Fibroblast of lung (primary cell): ENCODE measurements at regions not wholly inside any gene's neighbourhood (a gene's known extent, or its start where the extent isn't known, plus 50 kb on each side); places are given as distances from the start of the nearest gene placed in this dataset.

Source experiments
- EZH2 ChIP-seq: IDR thresholded peaks from 2 replicates; pipeline ENCODE4 v1.5.1; 2012; ENCODE audit warnings: low read length, control low read depth, mild to moderate bottlenecking; ENCODE audit errors: missing control alignments
- TF ChIP-seq, protein P1 (sequence below), 2 donors: IDR thresholded peaks in 1 of 2; conservative IDR thresholded peaks in 1 of 2; 1 replicate in 1 of 2; 2 replicates in 1 of 2; pipeline ENCODE4 v1.5.1; 2011 to 2012; ENCODE audit warnings: low read length in 2 of 2, control low read depth in 1 of 2, inconsistent platforms in 1 of 2, low read depth in 1 of 2, mild to moderate bottlenecking in 1 of 2

DNA sequence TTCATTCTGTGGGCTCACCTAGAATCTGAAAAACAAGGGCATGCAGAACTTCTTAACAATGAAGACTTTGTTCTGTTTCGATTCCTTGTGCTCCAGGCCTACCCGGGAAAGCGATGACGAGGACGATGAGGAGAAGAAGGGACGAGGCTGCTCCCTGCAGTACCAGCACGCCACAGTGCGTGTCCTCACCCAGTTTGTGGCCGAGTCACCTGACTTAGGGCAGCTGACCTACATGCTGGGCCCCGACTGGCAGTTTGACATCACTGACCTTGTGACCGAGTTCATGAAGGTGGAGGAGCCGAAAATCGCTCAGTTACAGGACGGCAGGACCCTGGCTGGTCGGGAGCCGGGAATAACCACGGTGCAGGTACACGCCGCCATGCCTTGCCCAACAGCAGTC lies 585.4 kb downstream of the AACS start:
- TF ChIP-seq, protein P1, sequence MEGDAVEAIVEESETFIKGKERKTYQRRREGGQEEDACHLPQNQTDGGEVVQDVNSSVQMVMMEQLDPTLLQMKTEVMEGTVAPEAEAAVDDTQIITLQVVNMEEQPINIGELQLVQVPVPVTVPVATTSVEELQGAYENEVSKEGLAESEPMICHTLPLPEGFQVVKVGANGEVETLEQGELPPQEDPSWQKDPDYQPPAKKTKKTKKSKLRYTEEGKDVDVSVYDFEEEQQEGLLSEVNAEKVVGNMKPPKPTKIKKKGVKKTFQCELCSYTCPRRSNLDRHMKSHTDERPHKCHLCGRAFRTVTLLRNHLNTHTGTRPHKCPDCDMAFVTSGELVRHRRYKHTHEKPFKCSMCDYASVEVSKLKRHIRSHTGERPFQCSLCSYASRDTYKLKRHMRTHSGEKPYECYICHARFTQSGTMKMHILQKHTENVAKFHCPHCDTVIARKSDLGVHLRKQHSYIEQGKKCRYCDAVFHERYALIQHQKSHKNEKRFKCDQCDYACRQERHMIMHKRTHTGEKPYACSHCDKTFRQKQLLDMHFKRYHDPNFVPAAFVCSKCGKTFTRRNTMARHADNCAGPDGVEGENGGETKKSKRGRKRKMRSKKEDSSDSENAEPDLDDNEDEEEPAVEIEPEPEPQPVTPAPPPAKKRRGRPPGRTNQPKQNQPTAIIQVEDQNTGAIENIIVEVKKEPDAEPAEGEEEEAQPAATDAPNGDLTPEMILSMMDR (conservative IDR thresholded peaks at IDR 0.05 in 1 of 2, IDR thresholded peaks at IDR 0.05 in 1 of 2; ENCODE audit: low read depth in 1 of 2, low read length in 2 of 2) = no peak
- no peak for TF ChIP-seq EZH2
